Muscle layer of duodenum (tissue), 2 donors: ENCODE measurements at regions not wholly inside any gene's neighbourhood (a gene's known extent, or its start where the extent isn't known, plus 50 kb on each side); places are given as distances from the start of the nearest gene placed in this dataset.
"Not testable (repeated sequence)": the region's sequence is repeated elsewhere in the genome, so short reads cannot be mapped to it uniquely, and the experiment has no call there.

ENCODE experiments used
- H3K27ac ChIP-seq: one replicate; pipeline ENCODE4 v1.7.0; 2013; ENCODE audit warnings: mild to moderate bottlenecking, low read length
- H3K27me3 ChIP-seq: one replicate; pipeline ENCODE4 v1.7.0; 2013; ENCODE audit warnings: low read depth, mild to moderate bottlenecking, control low read depth, low read length
- H3K36me3 ChIP-seq, 2 donors: one replicate each; pipeline ENCODE4 v1.7.0; 2013; ENCODE audit warnings: low read length in 2 of 2, control low read depth in 1 of 2, mild to moderate bottlenecking in 1 of 2; ENCODE audit not compliant: insufficient read depth in 2 of 2, control insufficient read depth in 1 of 2
- H3K4me1 ChIP-seq, 2 donors: one replicate each; pipeline ENCODE4 v1.7.0; 2013; ENCODE audit warnings: low read length in 2 of 2, mild to moderate bottlenecking in 2 of 2, control low read depth in 1 of 2, moderate library complexity in 1 of 2; ENCODE audit not compliant: insufficient read depth in 2 of 2, control insufficient read depth in 1 of 2
- H3K4me3 ChIP-seq, 2 donors: one replicate each; pipeline ENCODE4 v1.7.0; 2013; ENCODE audit warnings: low read length in 2 of 2, low read depth in 1 of 2, mild to moderate bottlenecking in 1 of 2
- H3K9me3 ChIP-seq, 2 donors: one replicate each; pipeline ENCODE4 v1.7.0; 2013; ENCODE audit warnings: low read length in 2 of 2, control low read depth in 1 of 2, mild to moderate bottlenecking in 1 of 2; ENCODE audit not compliant: control insufficient read depth in 1 of 2
- donor health status: healthy.

DNA sequence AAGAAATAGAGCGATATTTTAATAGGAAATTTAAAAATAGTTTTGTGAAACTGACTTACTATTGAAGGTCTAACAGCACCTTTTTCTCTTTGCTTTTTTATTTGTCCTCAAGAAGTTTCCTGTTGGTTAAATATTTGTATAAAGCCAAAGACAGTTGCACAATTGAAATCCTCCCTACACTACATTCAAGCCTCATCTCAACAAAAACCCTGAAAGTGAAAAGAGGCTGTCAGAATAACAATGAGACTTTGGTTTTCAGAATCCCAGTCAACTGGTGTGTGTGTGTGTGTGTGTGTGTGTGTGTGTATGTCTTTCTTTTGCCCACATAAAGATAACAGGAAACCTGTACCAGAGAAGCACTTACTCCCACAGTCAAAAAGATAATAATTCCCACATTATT lies 313.6 kb upstream of the FRG1 start:
- not testable (repeated sequence) for H3K9me3 ChIP-seq, H3K27me3 ChIP-seq, H3K4me3 ChIP-seq, H3K4me1 ChIP-seq, H3K36me3 ChIP-seq, H3K27ac ChIP-seq

DNA sequence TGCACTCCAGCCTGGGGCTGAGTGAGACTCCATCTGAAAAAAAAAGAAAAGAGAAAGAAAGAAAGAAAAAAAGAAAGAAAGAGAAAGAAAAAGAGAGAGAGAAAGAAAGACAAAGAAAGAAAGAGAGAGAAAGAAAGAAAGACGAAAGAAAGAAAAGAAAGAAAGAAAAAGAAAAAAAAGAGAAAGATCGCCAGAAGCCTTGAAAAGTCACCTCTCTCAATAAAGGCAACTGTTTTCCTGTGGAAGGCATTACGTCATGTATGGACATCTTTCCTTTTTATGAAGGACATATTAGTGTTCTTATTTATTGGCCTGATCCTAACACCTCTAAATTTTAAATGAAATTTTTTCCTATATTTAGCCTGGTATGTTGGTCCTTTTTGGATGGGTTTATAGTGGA lies 310.9 kb upstream of the FRG1 start:
- H3K27ac ChIP-seq, H3K36me3 ChIP-seq, H3K4me1 ChIP-seq, H3K4me3 ChIP-seq, H3K9me3 ChIP-seq, H3K27me3 ChIP-seq: not testable (repeated sequence)

DNA sequence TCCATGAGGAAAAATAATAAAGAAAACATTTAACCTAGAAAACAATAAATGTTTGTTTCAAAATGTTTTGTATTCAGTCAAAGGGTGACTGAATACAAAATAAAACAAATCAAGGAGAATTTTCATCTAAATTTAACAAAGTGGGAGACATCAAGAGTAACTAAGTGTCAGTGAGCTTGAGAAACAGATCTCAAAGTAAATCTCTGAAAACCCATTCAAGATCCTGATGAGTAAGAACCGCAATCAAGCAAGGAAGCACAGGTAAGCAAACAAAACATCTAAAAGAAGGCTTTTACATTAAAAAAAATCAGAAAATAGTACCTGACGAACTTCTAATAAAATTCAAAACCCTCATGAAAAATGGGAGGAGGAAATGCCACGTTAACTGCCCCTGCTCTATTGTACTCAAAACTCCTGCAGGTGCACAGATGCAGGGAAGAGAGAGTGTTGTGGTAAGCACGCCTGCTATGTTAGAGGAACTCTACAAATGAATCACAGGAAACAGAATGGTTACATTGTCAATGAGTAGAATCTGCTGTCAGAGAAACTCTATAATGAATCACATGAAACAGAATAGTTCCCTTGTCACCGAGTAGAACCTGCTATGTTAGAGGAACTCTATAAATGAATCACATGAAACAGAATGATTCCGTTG lies 309.6 kb upstream of the FRG1 start:
- H3K36me3 ChIP-seq, H3K4me3 ChIP-seq, H3K27ac ChIP-seq, H3K4me1 ChIP-seq, H3K27me3 ChIP-seq, H3K9me3 ChIP-seq: not testable (repeated sequence)

DNA sequence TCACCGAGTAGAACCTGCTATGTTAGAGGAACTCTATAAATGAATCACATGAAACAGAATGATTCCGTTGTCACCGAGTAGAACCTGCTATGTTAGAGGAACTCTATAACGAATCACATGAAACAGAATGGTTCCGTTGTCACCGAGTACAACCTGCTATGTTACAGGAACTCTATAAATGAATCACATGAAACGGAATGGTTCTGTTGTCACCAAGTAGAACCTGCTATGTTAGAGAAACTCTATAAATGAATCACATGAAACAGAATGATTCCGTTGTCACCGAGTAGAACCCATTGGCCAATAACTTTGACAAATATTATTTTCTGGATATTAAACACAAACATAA lies 309.1 kb upstream of the FRG1 start:
- not testable (repeated sequence) for H3K4me1 ChIP-seq, H3K9me3 ChIP-seq, H3K36me3 ChIP-seq, H3K27ac ChIP-seq, H3K27me3 ChIP-seq, H3K4me3 ChIP-seq

DNA sequence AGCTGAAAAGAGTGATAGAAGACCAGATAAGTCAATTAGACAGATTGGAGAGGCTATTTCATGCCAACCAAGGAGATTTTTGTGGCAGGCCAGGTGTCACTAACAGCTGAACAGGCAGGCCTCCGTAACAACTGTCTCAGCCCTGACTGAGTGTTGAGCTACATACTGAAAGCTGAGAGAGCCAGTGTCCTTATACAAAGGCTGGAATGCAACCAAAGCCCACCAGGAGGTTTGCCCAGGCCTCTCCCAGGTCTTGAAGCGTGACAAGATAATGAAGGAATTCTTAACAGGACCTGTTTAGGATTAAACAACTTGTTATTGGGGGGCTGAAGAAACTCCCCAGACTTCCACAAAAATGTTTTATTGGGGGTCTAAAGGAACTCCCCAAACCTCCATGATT lies 290.2 kb upstream of the FRG1 start:
- H3K27ac ChIP-seq, H3K27me3 ChIP-seq, H3K4me1 ChIP-seq, H3K36me3 ChIP-seq, H3K9me3 ChIP-seq, H3K4me3 ChIP-seq: not testable (repeated sequence)

DNA sequence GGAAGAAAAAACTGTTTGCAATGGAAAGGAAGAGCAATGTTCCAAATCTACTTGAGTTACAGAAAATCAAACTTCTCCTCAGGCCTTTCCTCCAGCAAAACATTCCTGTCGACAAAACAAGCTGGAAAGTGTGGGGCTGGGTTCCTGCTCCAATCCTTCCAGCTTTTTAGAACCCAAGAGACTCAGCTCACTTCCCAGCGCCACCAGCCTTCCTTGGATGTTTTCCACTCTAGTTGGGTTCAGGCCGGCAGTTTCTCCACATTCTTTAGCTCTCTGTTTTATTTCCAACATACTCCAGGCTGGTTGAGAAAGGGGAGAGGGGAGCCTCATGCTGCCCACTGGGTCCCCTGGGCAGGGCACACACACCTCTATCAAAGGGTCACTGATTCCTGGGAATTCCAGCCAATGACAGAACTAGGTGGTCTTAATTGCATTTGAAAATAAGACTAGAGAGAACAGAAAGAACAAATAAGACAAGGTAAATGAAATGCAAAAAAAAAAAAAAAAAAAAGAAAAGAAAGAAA lies 287.5 kb upstream of the FRG1 start:
- not testable (repeated sequence) for H3K4me3 ChIP-seq, H3K4me1 ChIP-seq, H3K36me3 ChIP-seq, H3K27me3 ChIP-seq, H3K27ac ChIP-seq, H3K9me3 ChIP-seq

DNA sequence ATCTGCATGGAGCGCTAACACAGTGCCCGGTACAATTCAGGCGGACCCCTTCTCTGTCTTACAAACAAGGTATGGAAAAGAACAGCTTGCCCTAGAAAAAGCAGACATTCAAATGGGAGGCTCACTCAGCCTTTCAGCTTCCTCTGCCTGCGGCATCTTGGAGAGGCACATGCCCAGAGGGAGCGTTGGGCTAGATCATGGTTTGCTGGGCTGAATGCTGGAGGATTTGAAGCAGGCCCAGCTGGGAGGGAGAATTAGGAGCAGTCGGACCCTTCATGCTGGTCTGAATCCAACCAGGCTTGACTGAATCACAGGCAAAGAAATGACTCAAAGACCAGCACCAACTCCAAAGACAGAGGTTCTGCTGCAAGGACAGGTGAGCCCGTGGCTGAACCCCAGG lies 286.7 kb upstream of the FRG1 start:
- not testable (repeated sequence) for H3K36me3 ChIP-seq, H3K27ac ChIP-seq

DNA sequence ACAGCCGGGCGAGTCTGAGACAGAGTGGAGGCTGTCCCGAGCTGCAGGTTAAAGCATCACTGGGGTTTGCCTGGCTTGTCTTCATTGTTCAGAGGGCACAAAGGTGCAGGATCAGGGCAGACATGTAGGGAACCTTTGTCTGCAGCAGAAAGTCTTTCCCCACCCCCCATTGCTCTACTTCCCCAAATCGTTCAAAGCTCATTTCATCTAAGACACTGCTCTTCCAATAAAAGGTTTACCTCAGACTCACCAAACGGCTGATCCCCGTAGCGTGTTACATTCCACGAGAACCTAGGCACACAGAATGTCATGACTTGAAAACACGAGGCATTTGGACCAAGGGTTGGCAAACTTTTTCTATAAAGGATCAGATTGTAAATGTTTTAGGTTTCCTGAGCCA lies 286.3 kb upstream of the FRG1 start:
- H3K36me3 ChIP-seq, H3K27ac ChIP-seq, H3K4me3 ChIP-seq, H3K27me3 ChIP-seq, H3K9me3 ChIP-seq, H3K4me1 ChIP-seq: not testable (repeated sequence)

More for the DNA sequence above, 286.7 kb upstream of the FRG1 start:
- H3K4me1 ChIP-seq, H3K27me3 ChIP-seq, H3K9me3 ChIP-seq, H3K4me3 ChIP-seq: not testable (repeated sequence)

DNA sequence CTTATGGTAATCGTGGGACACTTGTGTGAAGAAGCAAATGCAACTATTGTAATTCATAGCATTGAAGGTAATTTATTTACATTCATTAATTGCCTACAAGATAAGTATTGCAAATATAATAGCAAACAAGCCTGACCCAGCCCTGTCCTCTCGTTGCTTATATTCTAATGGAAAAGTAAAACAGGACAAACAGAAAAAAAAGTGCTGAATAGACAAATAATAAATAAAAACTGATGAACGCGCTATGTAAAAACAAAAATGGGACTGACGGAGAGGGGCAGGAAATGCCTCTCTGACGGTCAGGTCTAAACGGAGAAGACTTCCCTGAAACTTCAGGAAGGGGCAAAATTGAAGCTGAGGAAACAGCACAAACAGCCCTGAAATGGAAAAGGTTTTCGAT lies 284.9 kb upstream of the FRG1 start:
- not testable (repeated sequence) for H3K27ac ChIP-seq, H3K36me3 ChIP-seq, H3K4me1 ChIP-seq, H3K4me3 ChIP-seq, H3K9me3 ChIP-seq, H3K27me3 ChIP-seq

DNA sequence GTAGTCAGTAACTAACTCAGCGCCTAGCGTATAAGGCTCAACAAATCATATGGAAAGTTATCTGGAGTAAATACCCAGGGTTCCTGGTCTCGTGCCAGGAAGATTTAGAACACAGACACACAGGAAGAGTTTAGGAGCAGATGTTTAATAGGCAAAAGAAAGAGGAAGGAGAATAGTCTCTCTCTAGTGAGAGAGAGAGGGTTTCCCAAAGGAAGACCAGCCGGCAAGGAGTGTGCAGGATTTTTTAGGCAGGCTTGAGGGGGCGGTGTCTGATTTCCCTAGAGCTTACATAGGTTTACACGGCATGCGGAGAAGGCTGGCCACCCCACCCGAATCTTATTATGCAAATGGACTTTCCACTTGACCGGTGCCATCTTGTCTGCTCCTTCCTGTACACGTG lies 284.0 kb upstream of the FRG1 start:
- no peak overlapping the region for H3K27ac ChIP-seq
- H3K27me3 ChIP-seq = no peaks in the 10 kb centered on the region
- H3K4me3 ChIP-seq = no peak overlapping the region
- H3K36me3 ChIP-seq = no peaks in the 10 kb centered on the region
- H3K4me1 ChIP-seq = no peaks in the 10 kb centered on the region
- no peaks in the 10 kb centered on the region for H3K9me3 ChIP-seq

DNA sequence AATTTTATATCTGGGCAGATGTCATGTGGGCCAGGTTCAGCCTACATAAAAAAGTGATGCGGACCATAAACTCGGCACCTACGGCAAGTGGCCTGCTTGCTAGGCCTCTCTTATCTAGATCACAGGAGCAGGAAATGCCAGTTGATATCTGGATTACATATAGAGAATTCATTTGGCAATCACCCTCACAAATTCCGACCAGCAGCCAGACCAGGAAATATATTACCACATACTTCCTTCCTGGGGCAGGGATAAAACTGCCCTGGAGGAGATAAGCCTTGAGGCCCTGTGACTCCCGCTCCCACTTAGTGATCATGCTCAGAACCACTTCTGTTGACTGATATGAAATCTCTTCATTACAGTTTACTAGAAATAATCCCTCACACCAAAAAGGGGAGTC lies 282.4 kb upstream of the FRG1 start:
- H3K9me3 ChIP-seq, H3K27me3 ChIP-seq, H3K36me3 ChIP-seq, H3K4me3 ChIP-seq, H3K27ac ChIP-seq, H3K4me1 ChIP-seq: not testable (repeated sequence)

DNA sequence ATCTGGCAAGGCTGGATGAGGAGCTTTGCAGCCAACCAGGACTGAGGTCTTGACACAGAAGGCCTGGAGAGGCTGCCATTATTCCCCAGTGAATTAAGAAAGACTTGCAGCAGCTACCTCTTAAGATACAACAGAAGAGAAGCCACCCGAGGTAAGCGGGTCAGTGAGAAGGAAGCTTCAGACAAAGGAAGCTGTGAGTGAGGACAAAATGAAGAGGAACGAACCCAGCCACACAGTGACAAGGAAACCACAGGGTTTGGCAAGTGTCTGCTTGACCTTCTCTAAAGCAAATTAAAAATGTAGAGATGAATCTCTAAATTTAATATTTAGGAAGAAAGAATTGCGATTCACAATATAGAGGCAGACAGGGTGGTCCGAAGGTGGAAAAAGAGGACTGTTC lies 281.8 kb upstream of the FRG1 start:
- H3K4me1 ChIP-seq, H3K9me3 ChIP-seq, H3K27ac ChIP-seq, H3K4me3 ChIP-seq, H3K36me3 ChIP-seq, H3K27me3 ChIP-seq: not testable (repeated sequence)
